ENCODE measurements at regions not wholly inside any gene's neighbourhood (a gene's known extent, or its start where the extent isn't known, plus 50 kb on each side); places are given as distances from the start of the nearest gene placed in this dataset.

- no peak for TF ChIP-seq POLR2AphosphoS5 (IDR thresholded peaks at IDR 0.05; ENCODE audit: insufficient read depth in 1 of 2, low read depth in 1 of 2)
- TF ChIP-seq CTCF (IDR thresholded peaks at IDR 0.05), result no peak
- no peak for TF ChIP-seq POLR2A (IDR thresholded peaks at IDR 0.05)
Observed at GRCh38 chr5:118303296-118303695, 685.1 kb downstream of the DTWD2 start.

Data from vagina (tissue), 2 donors.